ENCODE measurements at regions not wholly inside any gene's neighbourhood (a gene's known extent, or its start where the extent isn't known, plus 50 kb on each side); places are given as distances from the start of the nearest gene placed in this dataset.

GRCh38 chr1:47621977-47622376 lies 184.1 kb downstream of the FOXD2 start:
- TF ChIP-seq ZFX (IDR thresholded peaks at IDR 0.05): no peak
- TF ChIP-seq CTCF (conservative IDR thresholded peaks at IDR 0.05): no peak

GRCh38 chr1:47622776-47623556 lies 185.1 kb downstream of the FOXD2 start:
- TF ChIP-seq ZFX (IDR thresholded peaks at IDR 0.05) (no peak), CTCF (conservative IDR thresholded peaks at IDR 0.05) (no peak)
- H3K27ac ChIP-seq: no peak overlapping the region

More at GRCh38 chr1:47621977-47622376, 184.1 kb downstream of the FOXD2 start:
- H3K27ac ChIP-seq: no peak overlapping the region

GRCh38 chr1:47623557-47623940 lies 185.7 kb downstream of the FOXD2 start:
- no peak overlapping the region for H3K27ac ChIP-seq
- TF ChIP-seq ZFX (IDR thresholded peaks at IDR 0.05): no peak

- no peak overlapping the region for H3K27ac ChIP-seq
- TF ChIP-seq CTCF (conservative IDR thresholded peaks at IDR 0.05): no peak
- TF ChIP-seq ZFX (IDR thresholded peaks at IDR 0.05): no peak
Observed at GRCh38 chr1:47624531-47624930, 186.7 kb downstream of the FOXD2 start.

- no peak for TF ChIP-seq CTCF (conservative IDR thresholded peaks at IDR 0.05)
- no peak for TF ChIP-seq ZFX (IDR thresholded peaks at IDR 0.05)
- no peak overlapping the region for H3K27ac ChIP-seq
Observed at GRCh38 chr1:47627016-47627415, 189.2 kb downstream of the FOXD2 start.

GRCh38 chr1:47627471-47628370 lies 189.9 kb downstream of the FOXD2 start:
- H3K27ac ChIP-seq: no peak overlapping the region

GRCh38 chr1:47629201-47629600 lies 191.4 kb downstream of the FOXD2 start:
- TF ChIP-seq ZFX (IDR thresholded peaks at IDR 0.05) (no peak), CTCF (conservative IDR thresholded peaks at IDR 0.05) (no peak)
- H3K27ac ChIP-seq: no peak overlapping the region

More at GRCh38 chr1:47627471-47628370, 189.9 kb downstream of the FOXD2 start:
- no peak for TF ChIP-seq CTCF (conservative IDR thresholded peaks at IDR 0.05)
- no peak for TF ChIP-seq ZFX (IDR thresholded peaks at IDR 0.05)
